DMS114 treated with DMSO at 0.1 percent for 48 hours (cell line): ENCODE measurements at regions not wholly inside any gene's neighbourhood (a gene's known extent, or its start where the extent isn't known, plus 50 kb on each side); places are given as distances from the start of the nearest gene placed in this dataset.

Experiments
- DNase-seq: peaks from one replicate; lab custom pipeline; 2025; ENCODE audit not compliant: unreplicated experiment; lab: John Stamatoyannopoulos, UW

DNA sequence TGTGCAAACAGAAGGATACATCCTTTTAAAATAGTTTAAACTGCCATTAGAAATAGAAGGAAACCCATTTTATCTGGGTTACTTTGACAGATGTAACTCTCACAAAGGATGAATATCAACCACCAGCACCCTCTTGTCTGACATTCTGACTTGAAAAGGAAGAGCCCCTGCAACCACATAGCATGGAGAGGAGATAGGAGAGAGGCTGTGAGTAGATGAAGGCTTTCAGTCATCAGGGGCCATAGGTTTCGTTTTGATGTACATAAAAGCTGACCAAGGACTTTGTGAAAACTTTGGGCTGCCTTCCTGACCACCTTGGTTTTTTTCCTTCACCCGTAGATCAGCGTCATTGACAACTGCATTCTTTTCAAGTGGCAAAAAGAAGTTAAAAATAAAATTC is 211.6 kb upstream of the PRPS1L1 start:
- no peak for DNase-seq

DNA sequence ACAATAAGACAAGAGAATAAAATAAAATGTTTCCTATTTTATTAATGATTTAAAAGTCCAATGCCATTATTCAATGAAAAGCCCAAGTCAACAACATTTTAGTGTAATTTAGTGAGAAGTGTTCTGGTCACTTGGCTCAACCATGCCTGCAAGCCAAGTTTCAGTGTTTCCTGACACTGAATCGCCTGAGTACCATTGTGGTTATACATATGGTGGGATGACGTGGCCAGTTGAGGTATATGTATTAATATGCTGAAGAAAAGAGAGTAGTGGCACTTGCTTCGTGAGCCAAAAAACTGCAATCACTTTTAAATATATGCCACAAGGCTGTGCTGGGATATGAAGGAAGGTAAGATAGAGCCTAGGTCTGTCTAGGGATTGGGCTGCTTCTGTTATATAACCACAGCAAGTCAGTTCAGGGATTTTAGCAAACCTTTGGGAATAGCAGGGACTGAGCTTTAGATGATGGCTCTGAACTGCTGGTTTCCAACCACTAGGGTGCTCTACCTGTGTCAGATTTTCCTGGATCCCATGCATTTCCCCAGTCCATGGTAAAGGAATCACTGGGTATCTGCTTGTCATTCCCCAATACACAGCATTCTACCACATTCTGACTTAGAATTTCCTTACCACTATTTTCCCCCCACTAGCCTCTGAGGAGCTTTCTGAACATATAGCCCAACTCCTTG is 214.0 kb upstream of the PRPS1L1 start:
- no peak for DNase-seq

DNA sequence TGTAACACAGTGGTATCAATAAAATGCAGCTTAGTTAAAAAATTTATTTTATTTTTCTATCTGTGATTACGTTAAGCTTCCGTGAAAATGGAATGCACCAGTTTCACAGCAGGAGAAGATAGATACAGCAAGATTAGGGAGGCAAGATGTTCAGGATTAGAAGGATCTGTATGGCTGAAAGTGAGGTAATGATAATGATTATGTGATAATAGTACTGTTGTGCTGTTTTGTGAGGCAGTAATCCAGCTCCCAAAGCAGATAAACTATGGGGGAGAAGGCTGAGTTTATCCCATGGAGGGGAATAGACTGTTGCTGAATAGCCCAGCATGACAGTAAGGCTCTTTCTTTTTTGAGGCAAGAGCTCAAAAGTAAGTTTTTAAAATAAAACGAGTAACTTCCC is 216.1 kb upstream of the PRPS1L1 start:
- no peak for DNase-seq

- no peak for DNase-seq
Observed at GRCh38 chr7:18250133-18250532, 222.5 kb upstream of the PRPS1L1 start.

DNA sequence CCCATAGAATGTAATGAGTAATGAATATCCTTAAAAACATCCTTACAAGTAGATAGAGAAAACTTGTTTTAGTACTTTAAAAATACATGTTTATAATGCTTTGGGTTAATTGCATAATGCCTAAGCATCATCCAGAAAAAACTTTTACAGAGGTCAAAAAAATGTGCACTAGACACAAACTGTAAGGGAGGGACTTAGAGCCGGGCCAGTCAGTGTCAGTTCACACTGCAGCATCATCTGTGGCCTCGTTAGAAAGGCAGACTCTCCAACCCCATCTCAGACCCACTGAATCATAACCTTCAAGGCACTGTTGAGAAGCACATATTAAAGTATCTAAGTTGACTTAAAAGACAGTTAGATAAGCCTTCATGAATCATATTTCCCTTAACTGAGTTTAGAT is 230.1 kb upstream of the PRPS1L1 start:
- DNase-seq, result no peak

GRCh38 chr7:18262058-18262457 is 233.5 kb upstream of the HDAC9 start:
- no peak for DNase-seq

DNA sequence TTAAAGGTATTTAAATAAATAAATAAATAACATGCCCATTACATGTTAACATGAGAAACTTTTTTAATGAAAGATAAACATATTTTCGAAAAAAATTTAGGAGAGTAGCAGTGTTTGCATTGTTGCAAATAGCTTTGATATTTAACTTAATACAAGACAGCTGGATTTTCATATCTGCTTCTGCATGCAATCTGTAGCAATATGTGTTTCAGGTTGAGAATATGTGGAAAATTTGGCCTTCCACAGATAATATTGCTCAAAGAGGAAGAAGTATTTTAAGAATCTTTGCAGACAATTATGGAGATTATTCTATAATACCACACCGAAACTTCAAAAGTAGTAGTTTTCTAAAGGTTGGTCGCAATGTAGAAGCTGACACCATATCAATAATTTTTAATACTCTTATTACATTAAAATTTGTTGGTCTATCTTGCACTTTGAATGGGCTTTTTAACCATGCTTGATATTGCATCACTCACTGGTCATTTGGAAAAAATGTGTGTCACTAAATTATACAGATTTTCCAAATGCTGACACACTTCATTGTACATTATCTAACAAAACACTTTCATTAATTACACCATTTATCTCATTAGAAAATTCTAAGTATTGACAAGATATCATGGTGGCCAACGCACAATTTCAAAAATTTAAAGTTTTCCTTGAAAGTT is 229.8 kb upstream of the HDAC9 start:
- no peak for DNase-seq

DNA sequence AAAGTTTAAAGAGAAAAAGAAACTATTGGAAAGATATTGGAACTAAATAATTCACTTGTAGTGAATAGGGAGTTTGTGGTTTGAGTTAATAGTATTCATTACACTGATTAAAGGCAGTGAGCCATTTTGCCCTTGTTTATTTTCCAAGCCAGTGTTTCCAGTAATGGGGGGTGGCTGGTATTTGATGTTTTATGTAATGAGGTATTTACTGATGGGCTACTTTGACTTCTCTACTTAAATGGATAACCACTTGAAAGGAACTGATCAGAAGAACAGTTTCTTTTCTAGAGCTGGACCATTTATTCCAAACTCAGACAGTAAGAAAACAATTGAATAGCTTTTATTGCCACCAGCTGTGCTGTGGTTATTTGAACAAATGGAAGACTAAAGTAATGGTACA is 227.0 kb upstream of the HDAC9 start:
- DNase-seq, result no peak

- DNase-seq, result no peak
Observed at GRCh38 chr7:18276380-18276779, 219.2 kb upstream of the HDAC9 start.

- DNase-seq, result no peak
Observed at GRCh38 chr7:18278316-18278715, 217.2 kb upstream of the HDAC9 start.

GRCh38 chr7:18283045-18283444 is 212.5 kb upstream of the HDAC9 start:
- no peak for DNase-seq

DNA sequence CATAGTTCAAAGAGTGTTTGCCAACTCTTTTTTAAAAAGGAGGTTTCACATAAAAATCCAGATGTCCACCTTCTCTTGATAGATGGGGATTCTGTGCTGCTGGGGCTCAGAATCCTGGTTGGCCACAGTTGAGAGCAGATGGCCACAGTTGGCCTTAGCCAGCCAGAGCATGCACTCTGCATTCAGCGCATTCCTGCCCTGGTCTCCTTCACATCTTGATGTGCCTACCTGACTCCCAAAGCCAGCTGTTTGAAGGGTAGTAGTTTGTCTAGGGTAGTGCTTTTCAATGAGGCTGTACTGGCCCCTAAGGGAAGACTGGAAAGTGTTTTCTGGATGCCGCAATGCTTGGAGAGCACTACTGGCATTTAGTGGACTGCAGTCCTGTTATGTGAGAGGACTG is 208.1 kb upstream of the HDAC9 start:
- DNase-seq, result no peak

DNA sequence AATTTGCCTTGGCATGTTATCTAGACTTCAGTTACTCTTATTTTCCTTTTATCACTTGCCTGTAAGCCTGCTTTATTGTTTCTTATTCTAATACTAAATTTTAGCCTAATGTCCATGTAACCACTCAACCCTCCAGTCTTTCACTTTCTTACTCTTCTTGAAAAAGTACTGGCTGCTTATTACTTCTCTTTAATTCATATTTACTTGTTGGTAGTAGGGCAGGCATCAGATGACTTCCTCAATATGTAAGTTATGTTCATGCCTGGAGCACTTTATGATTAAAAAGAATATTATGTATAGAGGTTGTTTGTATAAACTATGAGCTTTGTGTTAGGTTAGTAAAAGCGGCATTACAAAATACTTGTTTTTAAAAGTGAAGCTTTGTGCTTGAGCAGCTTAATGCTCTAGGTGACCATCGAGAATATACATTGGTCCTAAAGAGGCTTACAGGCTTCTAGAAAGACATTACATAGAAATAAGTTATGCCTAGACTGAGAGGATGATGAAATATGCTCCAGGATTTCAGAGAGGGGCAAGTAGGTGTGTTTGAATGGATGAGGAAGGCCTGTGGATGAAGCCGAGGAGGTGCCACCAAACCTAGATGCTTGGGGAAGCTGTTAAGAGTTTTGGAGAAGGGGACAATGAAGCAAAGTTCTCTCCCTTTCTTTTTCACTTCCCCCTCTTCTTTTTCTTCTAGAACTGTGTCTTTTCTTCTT is 207.1 kb upstream of the HDAC9 start:
- no peak for DNase-seq

GRCh38 chr7:18289788-18290187 is 205.8 kb upstream of the HDAC9 start:
- no peak for DNase-seq

- no peak for DNase-seq
Observed at GRCh38 chr7:18290223-18290622, 205.3 kb upstream of the HDAC9 start.

DNA sequence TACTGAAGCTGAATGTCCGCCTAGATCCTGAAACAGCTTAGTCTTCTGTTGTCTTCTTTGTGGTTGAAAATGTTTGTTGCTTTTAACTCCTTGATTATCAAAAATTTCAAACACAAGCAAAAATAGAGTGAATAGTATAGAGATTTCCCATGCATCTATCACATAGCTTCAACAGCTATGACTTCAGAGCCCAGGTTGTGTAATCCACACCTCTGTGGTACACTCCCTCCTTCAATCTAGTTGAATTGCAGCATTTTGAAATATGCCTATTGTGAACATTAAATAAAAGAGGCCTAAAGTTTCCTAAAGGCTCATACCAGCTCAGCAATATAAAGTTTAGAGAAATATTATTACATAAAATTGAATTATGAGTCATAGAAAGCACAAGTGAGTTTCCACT is 204.7 kb upstream of the HDAC9 start:
- no peak for DNase-seq

DNA sequence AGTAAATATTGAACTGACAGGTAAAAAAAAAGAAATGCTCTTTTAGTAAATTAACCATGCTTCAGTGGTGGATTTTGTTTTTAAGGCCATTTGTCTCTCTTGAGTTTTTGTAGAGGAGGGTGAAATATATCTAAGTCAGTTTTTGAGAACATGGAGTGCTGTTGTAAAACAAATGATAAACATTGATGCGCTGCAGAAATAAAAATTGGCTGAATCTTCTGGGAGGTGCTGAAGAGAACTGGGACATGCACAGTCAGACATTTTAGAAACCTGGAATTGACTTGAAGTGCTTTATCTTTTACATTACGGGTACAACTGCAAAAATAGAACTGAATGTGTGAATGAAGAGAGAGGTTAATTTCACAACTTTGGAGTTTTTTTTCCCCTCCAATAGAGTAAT is 203.0 kb upstream of the HDAC9 start:
- DNase-seq, result no peak

GRCh38 chr7:18293759-18294158 is 201.8 kb upstream of the HDAC9 start:
- no peak for DNase-seq

- DNase-seq, result no peak
Observed at GRCh38 chr7:18294411-18294810, 201.1 kb upstream of the HDAC9 start.

GRCh38 chr7:18295781-18296423 is 199.6 kb upstream of the HDAC9 start:
- no peak for DNase-seq

DNA sequence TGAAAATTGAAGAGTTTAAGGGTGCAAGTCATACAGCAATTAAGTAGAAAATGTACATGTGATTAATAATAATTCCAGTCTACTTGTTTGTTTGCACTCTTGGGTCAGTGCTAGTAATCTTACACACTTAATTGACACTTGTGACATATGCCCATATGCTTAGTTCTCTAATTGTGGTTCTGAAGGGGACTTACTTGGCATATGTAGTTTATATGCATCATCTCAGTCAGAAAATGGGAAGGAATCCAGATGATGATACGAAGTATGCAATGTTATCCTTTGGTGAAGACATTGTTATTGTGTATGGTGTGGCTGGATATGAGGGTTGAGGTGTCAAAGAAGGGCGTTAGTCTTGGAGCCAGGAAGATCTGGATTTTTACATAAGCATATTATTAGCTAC is 193.5 kb upstream of the HDAC9 start:
- no peak for DNase-seq

DNA sequence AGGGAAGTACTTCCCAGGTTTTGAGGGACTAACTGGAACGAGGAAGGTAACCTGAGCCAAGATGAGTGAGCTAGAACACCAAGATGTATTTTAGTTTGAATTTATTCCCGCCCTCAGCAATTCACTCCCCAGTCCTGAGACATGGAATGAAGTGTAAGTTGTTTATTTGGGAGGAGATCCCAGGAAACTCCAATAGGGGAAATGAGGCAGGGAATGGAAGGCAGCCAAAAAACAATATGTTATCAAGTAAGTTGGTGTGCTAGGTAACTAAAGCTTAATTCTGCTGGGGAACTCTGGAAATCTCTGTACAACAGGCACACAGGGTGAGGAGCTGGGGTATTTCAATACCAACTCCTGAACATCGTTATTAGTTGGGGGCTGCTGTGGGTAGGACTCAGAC is 189.7 kb upstream of the HDAC9 start:
- DNase-seq, result no peak
